GM12892 (cell line): ENCODE measurements at regions not wholly inside any gene's neighbourhood (a gene's known extent, or its start where the extent isn't known, plus 50 kb on each side); places are given as distances from the start of the nearest gene placed in this dataset.

Experiments
- POLR2A ChIP-seq: IDR thresholded peaks from 2 replicates; pipeline ENCODE4 v1.6.1; 2011; ENCODE audit warnings: low read depth, low read length, control low read depth
- POLR2AphosphoS5 ChIP-seq: IDR thresholded peaks from 2 replicates; pipeline ENCODE4 v1.6.1; 2011; ENCODE audit warnings: low read depth, low read length, control low read depth

DNA sequence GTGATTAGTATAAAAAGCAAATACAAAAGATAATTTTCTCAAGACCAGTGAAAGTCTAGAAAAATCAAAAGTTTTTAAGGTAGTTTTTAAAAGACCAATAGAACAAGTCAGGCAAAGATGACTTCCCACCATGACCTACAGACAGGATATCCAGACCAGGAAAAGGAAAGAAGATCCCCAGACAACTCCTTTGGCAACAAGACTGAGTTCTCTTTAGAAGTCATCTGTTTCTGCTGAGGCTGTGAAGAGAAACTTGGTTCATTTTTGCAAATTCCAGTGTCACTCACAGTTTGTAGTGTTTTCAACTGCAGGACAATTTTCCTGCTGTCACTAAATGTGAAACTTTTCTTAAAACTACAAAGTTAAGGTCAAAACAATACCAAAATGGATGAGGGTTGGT is 240.9 kb upstream of the SIX2 start:
- no peak for TF ChIP-seq POLR2A
- no peak for TF ChIP-seq POLR2AphosphoS5
